NCI-H1930 (cell line): ENCODE measurements at regions not wholly inside any gene's neighbourhood (a gene's known extent, or its start where the extent isn't known, plus 50 kb on each side); places are given as distances from the start of the nearest gene placed in this dataset.
"Not testable (repeated sequence)": the region's sequence is repeated elsewhere in the genome, so short reads cannot be mapped to it uniquely, and the experiment has no call there.

Experiments
- DNase-seq, 2 experiments: peaks; one replicate each; lab custom pipeline; 2025; lab: John Stamatoyannopoulos, UW

- no peak for DNase-seq
Observed at GRCh38 chr10:84854439-84854838, 526.0 kb downstream of the CCSER2 start.

GRCh38 chr10:84860855-84861254, 532.5 kb downstream of the CCSER2 start:
- DNase-seq: no peak

GRCh38 chr10:84862551-84862950, 534.2 kb downstream of the CCSER2 start:
- DNase-seq: no peak

GRCh38 chr10:84863675-84864074, 535.3 kb downstream of the CCSER2 start:
- DNase-seq: no peak

- DNase-seq: no peak
Observed at GRCh38 chr10:84876116-84876999, 548.0 kb downstream of the CCSER2 start.

GRCh38 chr10:84879991-84880390, 551.6 kb downstream of the CCSER2 start:
- no peak for DNase-seq

- not testable (repeated sequence) for DNase-seq
Observed at GRCh38 chr10:84881696-84882095, 553.3 kb downstream of the CCSER2 start.

GRCh38 chr10:84890706-84891105, 562.3 kb downstream of the CCSER2 start:
- DNase-seq: no peak

GRCh38 chr10:84891631-84892030, 563.2 kb downstream of the CCSER2 start:
- no peak for DNase-seq

GRCh38 chr10:84895541-84895940, 567.2 kb downstream of the CCSER2 start:
- no peak for DNase-seq

GRCh38 chr10:84896909-84897308, 568.5 kb downstream of the CCSER2 start:
- no peak for DNase-seq

- DNase-seq: no peak
Observed at GRCh38 chr10:84899268-84899667, 570.9 kb downstream of the CCSER2 start.

GRCh38 chr10:84900141-84900540, 571.8 kb downstream of the CCSER2 start:
- no peak for DNase-seq

- no peak for DNase-seq
Observed at GRCh38 chr10:84901885-84902284, 573.5 kb downstream of the CCSER2 start.

GRCh38 chr10:84902553-84902952, 574.2 kb downstream of the CCSER2 start:
- no peak for DNase-seq

GRCh38 chr10:84903320-84903719, 574.9 kb downstream of the CCSER2 start:
- DNase-seq: no peak

- DNase-seq: no peak
Observed at GRCh38 chr10:84907461-84908009, 579.1 kb downstream of the CCSER2 start.

- DNase-seq: no peak
Observed at GRCh38 chr10:84908491-84908890, 580.1 kb downstream of the CCSER2 start.

GRCh38 chr10:84921701-84922100, 593.3 kb downstream of the CCSER2 start:
- DNase-seq: no peak

- DNase-seq: no peak
Observed at GRCh38 chr10:84924131-84924530, 595.7 kb downstream of the CCSER2 start.

- no peak for DNase-seq
Observed at GRCh38 chr10:84925495-84925894, 597.1 kb downstream of the CCSER2 start.

GRCh38 chr10:84933402-84933801, 605.0 kb downstream of the CCSER2 start:
- no peak for DNase-seq

- DNase-seq: no peak
Observed at GRCh38 chr10:84935772-84936171, 607.4 kb downstream of the CCSER2 start.
